Liver (tissue), 8 donors: ENCODE measurements at regions not wholly inside any gene's neighbourhood (a gene's known extent, or its start where the extent isn't known, plus 50 kb on each side); places are given as distances from the start of the nearest gene placed in this dataset.

Experiments used
- DNase-seq: peaks from one replicate; pipeline ENCODE4 v3.0.0-alpha.2; 2017; ENCODE audit warnings: low spot score
- H3K27ac ChIP-seq, 2 donors: one replicate each; pipeline ENCODE4 v1.7.0; 2013; ENCODE audit warnings: inconsistent platforms in 2 of 2, low read length in 2 of 2, control low read depth in 1 of 2, low read depth in 1 of 2, mild to moderate bottlenecking in 1 of 2
- H3K27me3 ChIP-seq, 4 donors: one replicate each; pipeline versions ENCODE4 v1.6.1 to v1.7.0; 2013; ENCODE audit warnings: low read length in 3 of 4, inconsistent platforms in 1 of 4, mild to moderate bottlenecking in 1 of 4, moderate library complexity in 1 of 4; ENCODE audit not compliant: control insufficient read depth in 4 of 4, insufficient read depth in 4 of 4
- H3K36me3 ChIP-seq, 4 donors: one replicate each; pipeline versions ENCODE4 v1.6.1 to v1.7.0; 2013; ENCODE audit warnings: low read length in 3 of 4, mild to moderate bottlenecking in 3 of 4, low read depth in 1 of 4, moderate library complexity in 1 of 4; ENCODE audit not compliant: control insufficient read depth in 4 of 4, insufficient read depth in 3 of 4
- H3K4me1 ChIP-seq, 4 donors: one replicate each; pipeline versions ENCODE4 v1.6.1 to v1.7.0; 2013; ENCODE audit warnings: low read length in 3 of 4, mild to moderate bottlenecking in 3 of 4, moderate library complexity in 1 of 4; ENCODE audit not compliant: control insufficient read depth in 4 of 4, insufficient read depth in 4 of 4
- H3K4me3 ChIP-seq, 3 donors: one replicate each; pipeline versions ENCODE4 v1.6.1 to v1.7.0; 2013; ENCODE audit warnings: low read length in 3 of 3, control low read depth in 1 of 3, low read depth in 1 of 3, mild to moderate bottlenecking in 1 of 3
- H3K9ac ChIP-seq, 2 donors: one replicate each; pipeline ENCODE4 v1.7.0; 2013; ENCODE audit warnings: low read length in 2 of 2, mild to moderate bottlenecking in 2 of 2, moderate library complexity in 2 of 2, control low read depth in 1 of 2, low read depth in 1 of 2
- H3K9me3 ChIP-seq, 4 donors: one replicate each; pipeline versions ENCODE4 v1.6.1 to v1.7.0; 2013; ENCODE audit warnings: low read length in 3 of 4; ENCODE audit not compliant: control insufficient read depth in 4 of 4
- ATF3 ChIP-seq: IDR thresholded peaks from 2 replicates; pipeline ENCODE4 v1.6.1; 2016; ENCODE audit warnings: antibody characterized with exemption
- CTCF ChIP-seq: fragments of 150-350 bp; IDR thresholded peaks from 2 replicates; pipeline ENCODE4 v1.5.1; 2017; ENCODE audit warnings: improper control_type of control experiment, low read depth, low read length; ENCODE audit not compliant: missing input control
- EGR1 ChIP-seq, 2 donors: IDR thresholded peaks; 2 replicates each; pipeline ENCODE4 v1.6.1; 2016 to 2018; ENCODE audit warnings: antibody characterized with exemption in 2 of 2, low read depth in 2 of 2
- FOXA1 ChIP-seq: IDR thresholded peaks from 2 replicates; pipeline ENCODE4 v1.6.1; 2016; ENCODE audit warnings: antibody characterized with exemption
- FOXA2 ChIP-seq: IDR thresholded peaks from 2 replicates; pipeline ENCODE4 v1.6.1; 2016; ENCODE audit warnings: antibody characterized with exemption
- GABPA ChIP-seq, 2 donors: IDR thresholded peaks in 1 of 2; conservative IDR thresholded peaks in 1 of 2; 2 replicates each; pipeline ENCODE4 v1.6.1; 2016; ENCODE audit warnings: antibody characterized with exemption in 2 of 2, mild to moderate bottlenecking in 1 of 2, moderate library complexity in 1 of 2
- HNF4A ChIP-seq, 2 donors: conservative IDR thresholded peaks; 2 replicates each; pipeline ENCODE4 v1.6.1; 2016; ENCODE audit warnings: antibody characterized with exemption in 2 of 2, mild to moderate bottlenecking in 2 of 2
- HNF4G ChIP-seq: IDR thresholded peaks from 2 replicates; pipeline ENCODE4 v1.6.1; 2016; ENCODE audit warnings: antibody characterized with exemption
- JUND ChIP-seq, 2 donors: IDR thresholded peaks; 2 replicates each; pipeline ENCODE4 v1.6.1; 2016; ENCODE audit warnings: antibody characterized with exemption in 2 of 2
- MAX ChIP-seq: IDR thresholded peaks from 2 replicates; pipeline ENCODE4 v1.6.1; 2016; ENCODE audit warnings: antibody characterized with exemption
- NR2F2 ChIP-seq: IDR thresholded peaks from 2 replicates; pipeline ENCODE4 v1.6.1; 2016; ENCODE audit warnings: antibody characterized with exemption
- REST ChIP-seq: IDR thresholded peaks from 2 replicates; pipeline ENCODE4 v1.6.1; 2016; ENCODE audit warnings: antibody characterized with exemption, mild to moderate bottlenecking
- SP1 ChIP-seq: IDR thresholded peaks from 2 replicates; pipeline ENCODE4 v1.6.1; 2018; ENCODE audit warnings: antibody characterized with exemption, mild to moderate bottlenecking
- YY1 ChIP-seq: IDR thresholded peaks from 2 replicates; pipeline ENCODE4 v1.6.1; 2016; ENCODE audit warnings: antibody characterized with exemption, mild to moderate bottlenecking
- ZBTB33 ChIP-seq: IDR thresholded peaks from 2 replicates; pipeline ENCODE4 v1.6.1; 2016; ENCODE audit warnings: antibody characterized with exemption
- WGBS: extraction: QIAGEN DNeasy Blood & Tissue Kit; methylation state at CpG from one replicate; pipeline ENCODE4 v1.1.7; 2013; 5-methylcytosine and 5-hydroxymethylcytosine counted together
- donor health status: healthy.
- donor health status: healthy.
- donor health status: healthy.
- donor health status: healthy.
- donor health status: healthy.

- no peak for TF ChIP-seq JUND (IDR thresholded peaks at IDR 0.05)
- TF ChIP-seq EGR1 (IDR thresholded peaks at IDR 0.05; ENCODE audit: low read depth in 2 of 2) = no peak
- no peak for TF ChIP-seq ZBTB33
These were observed 428.6 kb upstream of the SYT4 start (continued) for GRCh38 chr18:43705850-43706249.

GRCh38 chr18:43710135-43710534 lies 432.8 kb upstream of the SYT4 start:
- 67% methylated on average over 4 of the region's 4 CpGs for WGBS
- Histone ChIP-seq H3K4me3 (no peak overlapping the region), H3K27ac (no peak overlapping the region), H3K9me3 (no peaks in the 10 kb centered on the region), H3K4me1 (no peaks in the 10 kb centered on the region), H3K27me3 (no peaks in the 10 kb centered on the region), H3K9ac (no peak overlapping the region), H3K36me3 (no peaks in the 10 kb centered on the region)
- TF ChIP-seq YY1 (no peak), FOXA2 (no peak), GABPA (IDR thresholded peaks at IDR 0.05 in 1 of 2, conservative IDR thresholded peaks at IDR 0.05 in 1 of 2) (no peak), HNF4A (conservative IDR thresholded peaks at IDR 0.05) (no peak), NR2F2 (no peak), REST (no peak), FOXA1 (no peak), ZBTB33 (no peak), EGR1 (IDR thresholded peaks at IDR 0.05; ENCODE audit: low read depth in 2 of 2) (no peak), SP1 (no peak), HNF4G (no peak), MAX (no peak), CTCF (no peak), ATF3 (no peak)
- no peak for DNase-seq
